Fibroblast of pulmonary artery (primary cell): ENCODE measurements at regions not wholly inside any gene's neighbourhood (a gene's known extent, or its start where the extent isn't known, plus 50 kb on each side); places are given as distances from the start of the nearest gene placed in this dataset.

Experiments
- DNase-seq: peaks from one replicate; pipeline ENCODE4 v3.0.0-alpha.2; 2010; ENCODE audit warnings: low read depth
- H3K4me3 ChIP-seq: replicated peaks from 2 replicates; pipeline ENCODE4 v1.5.1; 2011; ENCODE audit warnings: low read depth, mild to moderate bottlenecking, control low read depth, low read length, moderate library complexity
- TF ChIP-seq, protein P1 (sequence below): IDR thresholded peaks from 2 replicates; pipeline ENCODE4 v1.5.1; 2011; ENCODE audit warnings: mild to moderate bottlenecking, control low read depth, low read length, inconsistent platforms; ENCODE audit errors: missing control alignments

DNA sequence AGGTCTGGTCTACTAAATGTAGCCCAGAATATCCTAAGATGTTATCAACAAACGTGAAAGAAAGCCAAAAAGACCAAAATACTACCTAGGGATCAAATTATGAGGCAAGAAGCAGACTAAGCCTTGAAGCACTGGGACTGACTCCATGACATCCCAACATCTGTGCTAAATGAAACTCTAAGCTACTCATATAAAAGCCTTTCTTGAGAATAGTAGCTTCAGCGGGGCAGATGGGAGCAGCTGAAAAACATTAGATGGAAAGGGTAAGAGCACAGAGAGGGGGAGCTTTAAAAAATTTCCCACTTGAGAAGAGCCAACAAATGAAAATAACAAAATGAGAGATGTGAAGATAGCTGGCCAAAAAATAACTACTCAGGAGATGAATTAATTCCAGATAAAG, 81.7 kb downstream of the MAD2L1 start:
- H3K4me3 ChIP-seq = no peak overlapping the region
- TF ChIP-seq, protein P1, sequence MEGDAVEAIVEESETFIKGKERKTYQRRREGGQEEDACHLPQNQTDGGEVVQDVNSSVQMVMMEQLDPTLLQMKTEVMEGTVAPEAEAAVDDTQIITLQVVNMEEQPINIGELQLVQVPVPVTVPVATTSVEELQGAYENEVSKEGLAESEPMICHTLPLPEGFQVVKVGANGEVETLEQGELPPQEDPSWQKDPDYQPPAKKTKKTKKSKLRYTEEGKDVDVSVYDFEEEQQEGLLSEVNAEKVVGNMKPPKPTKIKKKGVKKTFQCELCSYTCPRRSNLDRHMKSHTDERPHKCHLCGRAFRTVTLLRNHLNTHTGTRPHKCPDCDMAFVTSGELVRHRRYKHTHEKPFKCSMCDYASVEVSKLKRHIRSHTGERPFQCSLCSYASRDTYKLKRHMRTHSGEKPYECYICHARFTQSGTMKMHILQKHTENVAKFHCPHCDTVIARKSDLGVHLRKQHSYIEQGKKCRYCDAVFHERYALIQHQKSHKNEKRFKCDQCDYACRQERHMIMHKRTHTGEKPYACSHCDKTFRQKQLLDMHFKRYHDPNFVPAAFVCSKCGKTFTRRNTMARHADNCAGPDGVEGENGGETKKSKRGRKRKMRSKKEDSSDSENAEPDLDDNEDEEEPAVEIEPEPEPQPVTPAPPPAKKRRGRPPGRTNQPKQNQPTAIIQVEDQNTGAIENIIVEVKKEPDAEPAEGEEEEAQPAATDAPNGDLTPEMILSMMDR = no peak
- no peak for DNase-seq

DNA sequence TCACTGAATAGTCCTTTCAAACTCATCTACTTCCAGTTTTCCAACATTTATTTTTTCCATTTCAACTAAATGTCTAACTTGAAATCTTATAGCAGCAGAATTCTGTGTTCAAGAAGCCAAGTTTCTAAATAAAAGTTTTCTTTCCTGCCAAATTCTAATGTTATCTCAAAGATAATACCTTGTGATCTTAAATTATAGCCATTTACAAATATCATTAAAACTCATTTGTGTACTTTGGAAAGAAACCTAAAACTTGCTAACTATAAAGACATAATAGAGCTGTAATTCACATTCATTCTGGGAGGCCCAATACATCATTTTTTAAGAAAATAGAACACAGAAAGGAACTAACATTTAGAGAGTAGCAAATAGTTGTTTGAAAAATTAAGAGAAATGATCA, 83.9 kb downstream of the MAD2L1 start:
- no peak for DNase-seq
- TF ChIP-seq, protein P1 = no peak
- no peak overlapping the region for H3K4me3 ChIP-seq

DNA sequence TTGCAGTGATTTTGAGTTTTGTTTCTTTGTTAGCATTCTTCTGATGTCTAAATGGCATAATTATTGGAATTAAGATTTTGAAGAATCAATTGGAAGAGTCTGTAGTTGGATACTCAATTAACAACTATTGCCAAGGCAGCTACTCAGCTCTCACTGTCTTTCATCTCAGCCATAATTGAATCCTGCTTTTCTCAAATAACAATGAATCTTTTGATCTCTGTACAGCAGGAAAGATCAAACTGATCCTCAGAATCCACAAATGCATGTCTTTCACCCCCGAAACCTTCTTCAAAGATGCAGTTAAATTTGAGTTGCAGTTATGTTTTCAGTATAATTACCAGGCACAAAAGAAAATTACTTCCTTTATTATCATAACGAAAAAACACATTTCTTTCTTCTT, 86.2 kb downstream of the MAD2L1 start:
- H3K4me3 ChIP-seq = no peak overlapping the region
- no peak for DNase-seq
- TF ChIP-seq, protein P1 = no peak

DNA sequence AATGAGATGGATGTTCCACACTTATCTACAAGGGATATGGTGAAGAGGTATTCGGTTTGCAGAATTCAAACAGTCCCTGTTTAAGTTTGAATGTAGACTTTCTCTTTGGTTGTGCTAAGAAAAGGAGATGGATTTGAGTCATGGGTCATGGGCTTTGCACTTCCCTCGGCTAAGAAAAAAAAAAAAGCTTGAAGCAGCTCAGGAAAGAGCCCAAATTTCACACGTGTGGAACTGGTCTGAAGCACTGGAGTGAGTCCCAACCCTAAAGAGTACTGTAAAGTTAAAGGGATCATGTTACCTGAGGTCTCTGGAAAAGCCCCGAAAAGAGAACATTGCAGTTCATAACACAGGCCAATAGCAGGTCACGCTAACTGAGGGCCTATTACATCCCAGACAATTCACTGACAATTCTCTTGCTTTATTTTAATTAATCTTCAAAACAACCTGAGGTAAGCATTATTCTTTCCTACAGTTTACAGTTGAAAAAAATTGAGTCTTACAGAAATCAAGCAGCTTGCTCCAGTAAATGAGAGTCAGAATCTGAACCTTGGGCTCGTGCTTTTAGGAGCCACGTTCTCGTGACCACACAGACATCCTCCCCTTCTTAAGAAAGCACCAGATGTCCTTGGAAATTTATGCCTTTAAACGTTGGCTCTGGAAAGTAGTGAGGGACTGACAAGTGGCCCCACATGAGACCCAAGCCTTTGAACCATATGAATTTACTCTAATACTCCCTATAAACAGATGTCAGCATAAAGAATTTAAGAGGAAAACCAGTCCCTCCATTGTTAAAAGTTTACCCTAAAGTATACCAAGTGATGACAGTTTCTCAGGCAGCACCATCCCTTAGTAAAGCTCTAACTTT, 89.3 kb downstream of the MAD2L1 start:
- no peak overlapping the region for H3K4me3 ChIP-seq
- DNase-seq = no peak
- TF ChIP-seq, protein P1 = no peak

- no peak overlapping the region for H3K4me3 ChIP-seq
- no peak for DNase-seq
- TF ChIP-seq, protein P1 = no peak
Measured at GRCh38 chr4:119971431-119972084, 95.1 kb downstream of the MAD2L1 start.

- TF ChIP-seq, protein P1 = no peak
- DNase-seq = no peak
Measured at GRCh38 chr4:119962631-119963030, 104.0 kb downstream of the MAD2L1 start.

More at GRCh38 chr4:119962631-119963030, 104.0 kb downstream of the MAD2L1 start:
- H3K4me3 ChIP-seq = no peak overlapping the region
